Omental fat pad (tissue), 3 donors: ENCODE measurements at regions not wholly inside any gene's neighbourhood (a gene's known extent, or its start where the extent isn't known, plus 50 kb on each side); places are given as distances from the start of the nearest gene placed in this dataset.

Experiments used
- ATAC-seq: fragments of 150-250 bp; one replicate; pipeline ENCODE4 v1.9.1; 2016; ENCODE audit warnings: mild to moderate bottlenecking, moderate library complexity; ENCODE audit not compliant: low FRiP score
- DNase-seq: peaks from one replicate; pipeline ENCODE4 v3.0.0-alpha.2; 2019; ENCODE audit warnings: low spot score
- TF ChIP-seq, protein P1 (sequence below), 3 donors: fragments of 450-650 bp; IDR thresholded peaks; one replicate each; pipeline ENCODE4 v1.5.1; 2016 to 2017; ENCODE audit warnings: antibody characterized with exemption in 3 of 3, mild to moderate bottlenecking in 3 of 3, moderate library complexity in 2 of 3

GRCh38 chr2:7619203-7619970 lies 702.2 kb downstream of the RNF144A start:
- TF ChIP-seq, protein P1, sequence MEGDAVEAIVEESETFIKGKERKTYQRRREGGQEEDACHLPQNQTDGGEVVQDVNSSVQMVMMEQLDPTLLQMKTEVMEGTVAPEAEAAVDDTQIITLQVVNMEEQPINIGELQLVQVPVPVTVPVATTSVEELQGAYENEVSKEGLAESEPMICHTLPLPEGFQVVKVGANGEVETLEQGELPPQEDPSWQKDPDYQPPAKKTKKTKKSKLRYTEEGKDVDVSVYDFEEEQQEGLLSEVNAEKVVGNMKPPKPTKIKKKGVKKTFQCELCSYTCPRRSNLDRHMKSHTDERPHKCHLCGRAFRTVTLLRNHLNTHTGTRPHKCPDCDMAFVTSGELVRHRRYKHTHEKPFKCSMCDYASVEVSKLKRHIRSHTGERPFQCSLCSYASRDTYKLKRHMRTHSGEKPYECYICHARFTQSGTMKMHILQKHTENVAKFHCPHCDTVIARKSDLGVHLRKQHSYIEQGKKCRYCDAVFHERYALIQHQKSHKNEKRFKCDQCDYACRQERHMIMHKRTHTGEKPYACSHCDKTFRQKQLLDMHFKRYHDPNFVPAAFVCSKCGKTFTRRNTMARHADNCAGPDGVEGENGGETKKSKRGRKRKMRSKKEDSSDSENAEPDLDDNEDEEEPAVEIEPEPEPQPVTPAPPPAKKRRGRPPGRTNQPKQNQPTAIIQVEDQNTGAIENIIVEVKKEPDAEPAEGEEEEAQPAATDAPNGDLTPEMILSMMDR (IDR thresholded peaks at IDR 0.05): no peak
- DNase-seq: no peak
- ATAC-seq: no peak

DNA sequence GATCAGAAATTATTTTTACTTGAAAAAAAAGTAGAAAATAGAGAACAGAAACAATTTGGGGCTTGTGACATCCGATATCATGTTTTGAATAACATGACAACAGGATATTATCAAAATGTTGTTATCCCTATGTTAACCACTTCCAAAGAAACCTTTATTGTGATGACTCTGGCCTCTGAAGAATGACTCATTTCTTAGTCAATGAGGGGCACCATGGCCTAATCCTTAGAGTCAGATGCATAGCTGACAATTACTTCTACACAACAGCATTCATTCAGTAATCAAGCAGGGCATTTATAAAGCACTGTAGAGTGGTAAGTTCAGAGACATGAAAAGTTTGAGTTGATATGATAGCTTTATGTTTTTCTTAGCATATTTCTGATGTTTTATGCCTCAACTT lies 703.0 kb downstream of the RNF144A start:
- TF ChIP-seq, protein P1 (IDR thresholded peaks at IDR 0.05): no peak
- ATAC-seq: no peak
- no peak for DNase-seq

- no peak for DNase-seq
- TF ChIP-seq, protein P1 (IDR thresholded peaks at IDR 0.05): no peak
- ATAC-seq: no peak
Observed at GRCh38 chr2:7621018-7621814, 704.0 kb downstream of the RNF144A start.

DNA sequence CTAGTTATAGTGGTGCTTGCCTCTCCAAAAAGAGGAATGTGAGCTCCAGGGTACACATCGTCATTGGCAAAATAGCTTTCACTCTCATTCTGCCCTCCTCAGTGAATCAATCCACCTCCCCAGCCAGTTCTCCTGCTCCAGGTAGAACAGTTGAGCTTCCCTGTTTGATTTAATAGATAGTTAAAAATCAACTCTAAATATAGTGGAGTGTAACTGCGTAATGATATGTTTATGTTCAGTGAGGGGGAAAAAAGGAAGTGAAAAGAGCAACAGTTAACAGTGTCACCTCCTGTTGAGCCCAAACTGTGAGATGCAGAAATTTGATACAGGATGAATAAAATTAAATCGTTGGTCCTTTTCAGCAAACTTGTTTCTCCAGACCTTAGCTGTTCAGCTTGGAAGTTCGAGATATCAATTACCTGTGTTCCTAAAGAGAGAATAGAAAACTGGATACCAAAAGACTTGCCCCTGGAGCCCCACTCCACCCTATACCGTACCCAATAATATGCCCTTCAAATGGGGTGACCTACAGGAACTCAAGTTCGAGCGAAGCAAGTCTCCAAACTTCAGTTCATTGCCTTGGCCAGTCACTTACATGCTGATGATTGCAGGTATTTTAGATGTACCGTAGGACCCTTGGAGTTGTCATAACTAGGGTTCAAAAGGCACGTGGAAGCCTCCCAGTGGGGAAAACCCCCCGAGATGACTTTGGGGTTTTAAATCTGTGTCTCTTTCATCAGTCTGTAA lies 708.4 kb downstream of the RNF144A start:
- ATAC-seq (no peak), DNase-seq (no peak)
- TF ChIP-seq, protein P1 (IDR thresholded peaks at IDR 0.05): no peak

- TF ChIP-seq, protein P1 (IDR thresholded peaks at IDR 0.05): no peak
- DNase-seq (no peak), ATAC-seq (no peak)
Observed at GRCh38 chr2:7626139-7626537, 708.9 kb downstream of the RNF144A start.

DNA sequence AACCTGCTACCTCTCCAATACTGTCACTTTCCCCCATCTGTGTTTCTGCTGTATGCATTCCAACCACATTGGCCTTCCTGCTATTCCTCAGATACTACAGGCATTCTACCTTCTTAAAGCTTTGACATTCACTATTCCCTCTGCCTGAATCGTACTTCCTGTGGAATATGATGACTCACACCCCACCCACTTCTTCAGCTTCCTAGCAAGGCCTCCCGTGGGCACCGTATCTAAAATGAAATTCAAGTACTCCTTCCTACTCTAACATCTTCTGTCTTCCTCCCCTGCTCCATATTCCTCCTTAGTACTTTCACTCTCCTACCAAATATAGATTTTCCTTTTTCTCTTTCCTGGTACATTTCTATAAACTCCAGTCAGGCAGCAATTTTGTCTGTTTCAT lies 710.4 kb downstream of the RNF144A start:
- TF ChIP-seq, protein P1 (IDR thresholded peaks at IDR 0.05): no peak
- no peak for DNase-seq
- ATAC-seq: no peak
